Gastrocnemius medialis (tissue), 4 donors: ENCODE measurements at regions not wholly inside any gene's neighbourhood (a gene's known extent, or its start where the extent isn't known, plus 50 kb on each side); places are given as distances from the start of the nearest gene placed in this dataset.

ENCODE experiments used
- ATAC-seq, 2 donors: fragments of 150-250 bp; one replicate each; pipeline ENCODE4 v1.9.1; 2016
- DNase-seq, 2 donors: peaks; one replicate each; pipeline ENCODE4 v3.0.0-alpha.2; 2019
- H3K27ac ChIP-seq, 4 donors: fragments of 200-600 bp; sonication (generic); 1 replicate in 1 of 4; 2 replicates in 3 of 4; pipeline ENCODE4 v1.5.1; 2016 to 2018; ENCODE audit warnings: mild to moderate bottlenecking in 2 of 4, moderate library complexity in 1 of 4
- H3K27me3 ChIP-seq, 3 donors: fragments of 200-600 bp; sonication (generic) in 2 of 3; 1 replicate in 1 of 3; 2 replicates in 2 of 3; pipeline versions ENCODE4 v1.5.1 to v1.6.0; 2016 to 2019; ENCODE audit warnings: mild to moderate bottlenecking in 1 of 3, moderate library complexity in 1 of 3
- H3K36me3 ChIP-seq, 2 donors: fragments of 200-600 bp; sonication (generic) in 1 of 2; one replicate each; pipeline ENCODE4 v1.5.1; 2017 to 2018
- H3K4me1 ChIP-seq, 2 donors: fragments of 200-600 bp; sonication (generic) in 1 of 2; one replicate each; pipeline ENCODE4 v1.5.1; 2016 to 2017; ENCODE audit warnings: mild to moderate bottlenecking in 2 of 2
- H3K4me3 ChIP-seq, 4 donors: fragments of 200-600 bp; sonication (generic) in 3 of 4; 1 replicate in 1 of 4; 2 replicates in 3 of 4; pipeline ENCODE4 v1.5.1; 2016 to 2019; ENCODE audit warnings: mild to moderate bottlenecking in 2 of 4
- H3K9me3 ChIP-seq, 3 donors: fragments of 200-600 bp; sonication (generic) in 2 of 3; 1 replicate in 1 of 3; 2 replicates in 2 of 3; pipeline ENCODE4 v1.5.1; 2016 to 2019
- POLR2A ChIP-seq, 2 donors: fragments of 450-650 bp; IDR thresholded peaks; one replicate each; pipeline ENCODE4 v1.6.1; 2017; ENCODE audit warnings: antibody characterized with exemption in 2 of 2, mild to moderate bottlenecking in 2 of 2, moderate library complexity in 2 of 2
- in situ Hi-C, 4 donors: fragments of 200-750 bp; cut with MboI; loops; one replicate each; pipeline versions ENCODE4 v1.15.0 to v1.8.0; 2017; ENCODE audit warnings: low sequenced_read_pairs in 4 of 4
- intact Hi-C: fragments of 100-400 bp; cut with DNase I; formaldehyde crosslinking; loops from one replicate; pipeline ENCODE4 v1.15.1; 2023; ENCODE audit warnings: low total_unique reads
- TF ChIP-seq, protein P1 (sequence below), 5 experiments: fragments of 450-650 bp in 3 of 5; fragments of 200-600 bp in 2 of 5; sonication (generic) in 2 of 5; IDR thresholded peaks in 4 of 5; conservative IDR thresholded peaks in 1 of 5; 1 replicate in 4 of 5; 2 replicates in 1 of 5; pipeline ENCODE4 v1.5.1; 2016 to 2019; ENCODE audit warnings: antibody characterized with exemption in 5 of 5, mild to moderate bottlenecking in 3 of 5, moderate library complexity in 3 of 5

DNA sequence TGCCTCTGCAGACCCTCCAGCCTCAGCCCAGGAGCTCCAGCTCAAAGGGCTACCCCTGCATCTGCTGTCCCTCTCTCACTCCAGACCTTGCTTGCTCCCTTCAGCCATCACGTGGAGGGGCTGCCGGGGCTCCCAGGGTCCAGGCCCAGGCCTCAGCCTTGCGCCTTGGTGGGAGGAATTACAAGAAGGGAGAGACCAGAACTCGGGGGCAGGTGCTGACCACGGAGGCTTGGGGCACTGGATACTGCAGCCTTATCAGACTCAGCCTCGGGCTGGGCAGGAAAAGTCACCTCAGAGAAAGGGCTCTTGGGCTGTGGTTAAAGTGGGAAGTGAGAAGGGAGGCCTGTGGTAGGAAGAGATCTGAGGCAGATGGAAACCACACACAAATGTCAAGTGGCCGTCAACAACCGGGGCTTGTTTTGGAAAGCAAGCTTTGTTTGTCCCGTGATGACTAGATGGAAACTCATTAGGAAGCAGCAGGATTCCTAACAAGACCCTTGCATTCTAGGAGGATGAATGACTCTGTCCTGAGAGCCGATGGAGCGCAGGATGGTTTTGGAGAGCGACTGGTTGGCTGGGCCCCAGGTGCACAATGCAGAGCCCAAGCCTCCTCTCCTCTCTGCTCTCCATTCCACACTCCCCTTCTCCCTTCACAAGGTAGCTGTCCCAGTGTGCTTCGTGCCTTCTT, 1321.7 kb downstream of the TBC1D22A start:
- TF ChIP-seq POLR2A (IDR thresholded peaks at IDR 0.05): no peak
- TF ChIP-seq, protein P1, sequence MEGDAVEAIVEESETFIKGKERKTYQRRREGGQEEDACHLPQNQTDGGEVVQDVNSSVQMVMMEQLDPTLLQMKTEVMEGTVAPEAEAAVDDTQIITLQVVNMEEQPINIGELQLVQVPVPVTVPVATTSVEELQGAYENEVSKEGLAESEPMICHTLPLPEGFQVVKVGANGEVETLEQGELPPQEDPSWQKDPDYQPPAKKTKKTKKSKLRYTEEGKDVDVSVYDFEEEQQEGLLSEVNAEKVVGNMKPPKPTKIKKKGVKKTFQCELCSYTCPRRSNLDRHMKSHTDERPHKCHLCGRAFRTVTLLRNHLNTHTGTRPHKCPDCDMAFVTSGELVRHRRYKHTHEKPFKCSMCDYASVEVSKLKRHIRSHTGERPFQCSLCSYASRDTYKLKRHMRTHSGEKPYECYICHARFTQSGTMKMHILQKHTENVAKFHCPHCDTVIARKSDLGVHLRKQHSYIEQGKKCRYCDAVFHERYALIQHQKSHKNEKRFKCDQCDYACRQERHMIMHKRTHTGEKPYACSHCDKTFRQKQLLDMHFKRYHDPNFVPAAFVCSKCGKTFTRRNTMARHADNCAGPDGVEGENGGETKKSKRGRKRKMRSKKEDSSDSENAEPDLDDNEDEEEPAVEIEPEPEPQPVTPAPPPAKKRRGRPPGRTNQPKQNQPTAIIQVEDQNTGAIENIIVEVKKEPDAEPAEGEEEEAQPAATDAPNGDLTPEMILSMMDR (IDR thresholded peaks at IDR 0.05 in 4 of 5, conservative IDR thresholded peaks at IDR 0.05 in 1 of 5): no peak
- no peaks in the 10 kb centered on the region for H3K4me1 ChIP-seq
- H3K27ac ChIP-seq: no peak overlapping the region
- in situ Hi-C loops: no loop called here
- no peaks in the 10 kb centered on the region for H3K9me3 ChIP-seq
- H3K27me3 ChIP-seq: no peaks in the 10 kb centered on the region
- intact Hi-C loops: no loop called here
- no peak for ATAC-seq
- H3K4me3 ChIP-seq: no peak overlapping the region
- DNase-seq: no peak
- H3K36me3 ChIP-seq: no peaks in the 10 kb centered on the region

DNA sequence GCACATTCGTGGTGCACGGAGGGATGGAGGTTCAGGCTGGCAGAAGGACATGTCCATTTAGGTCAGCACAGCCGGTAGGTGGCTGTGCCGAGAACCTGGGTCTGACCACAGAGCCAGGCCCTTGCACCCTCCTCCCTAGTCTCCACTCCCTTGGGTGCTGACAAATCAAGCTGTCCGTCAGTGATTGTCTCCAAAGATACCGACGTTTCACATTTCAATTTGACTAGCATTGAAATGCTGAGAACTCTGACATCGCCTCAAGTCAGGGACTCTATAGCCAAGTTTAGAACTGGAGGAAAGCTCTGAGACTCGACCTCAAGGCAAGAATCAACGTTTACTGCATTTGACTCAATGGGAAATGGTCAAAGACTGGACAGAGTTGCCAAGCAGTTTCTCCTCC, 1321.1 kb downstream of the TBC1D22A start:
- no peaks in the 10 kb centered on the region for H3K4me1 ChIP-seq
- no peaks in the 10 kb centered on the region for H3K27me3 ChIP-seq
- H3K36me3 ChIP-seq: no peaks in the 10 kb centered on the region
- no peak overlapping the region for H3K27ac ChIP-seq
- no peak for ATAC-seq
- TF ChIP-seq POLR2A (IDR thresholded peaks at IDR 0.05): no peak
- TF ChIP-seq, protein P1 (IDR thresholded peaks at IDR 0.05 in 4 of 5, conservative IDR thresholded peaks at IDR 0.05 in 1 of 5): no peak
- no peaks in the 10 kb centered on the region for H3K9me3 ChIP-seq
- no peak overlapping the region for H3K4me3 ChIP-seq
- intact Hi-C loops: no loop called here
- in situ Hi-C loops: no loop called here
- DNase-seq: no peak

DNA sequence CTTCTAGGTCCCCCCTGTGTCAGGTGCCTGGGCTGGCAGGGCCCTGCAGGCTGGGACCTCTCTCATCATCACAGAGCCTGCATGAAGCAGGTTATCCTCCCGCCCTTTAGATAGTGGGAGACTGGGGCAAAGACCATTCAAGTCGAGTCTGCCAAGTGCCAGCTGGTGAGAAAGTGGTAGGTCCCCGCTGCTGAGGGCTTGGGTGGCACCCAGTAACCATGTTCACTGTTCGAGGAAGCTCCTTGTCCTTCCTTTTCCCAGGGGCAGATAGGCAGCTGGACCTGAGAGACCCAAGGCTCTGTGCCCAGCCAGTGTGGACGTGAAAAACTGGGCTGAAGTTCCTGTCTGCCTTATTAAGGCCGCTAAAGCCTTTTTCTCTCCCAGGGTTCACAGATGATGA, 1319.8 kb downstream of the TBC1D22A start:
- no peak overlapping the region for H3K27ac ChIP-seq
- no peaks in the 10 kb centered on the region for H3K27me3 ChIP-seq
- H3K36me3 ChIP-seq: no peaks in the 10 kb centered on the region
- no peak for DNase-seq
- H3K4me3 ChIP-seq: no peak overlapping the region
- intact Hi-C loops (no loop called here), in situ Hi-C loops (no loop called here)
- ATAC-seq: no peak
- no peaks in the 10 kb centered on the region for H3K4me1 ChIP-seq
- TF ChIP-seq POLR2A (IDR thresholded peaks at IDR 0.05): no peak
- TF ChIP-seq, protein P1 (IDR thresholded peaks at IDR 0.05 in 4 of 5, conservative IDR thresholded peaks at IDR 0.05 in 1 of 5): no peak
- no peaks in the 10 kb centered on the region for H3K9me3 ChIP-seq

DNA sequence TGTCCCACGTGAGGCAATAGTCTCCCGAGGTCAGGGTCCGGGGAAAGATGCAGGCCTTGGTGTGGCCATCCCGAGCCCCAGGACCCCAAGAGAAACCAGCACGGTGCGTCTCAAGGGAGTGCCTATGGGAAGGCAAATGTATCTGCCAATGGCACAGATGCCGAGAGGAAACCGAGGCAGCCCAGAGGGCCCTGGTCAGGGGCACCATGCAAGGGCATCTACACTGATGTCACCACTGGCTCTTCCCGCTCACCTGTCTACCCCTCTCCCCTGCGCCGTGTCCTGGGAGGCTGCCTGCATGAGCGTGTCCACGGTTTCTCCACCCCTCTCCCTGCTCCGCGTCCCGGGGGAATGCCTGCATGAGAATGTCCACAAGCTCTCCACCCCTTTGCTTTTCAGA, 1318.8 kb downstream of the TBC1D22A start:
- Histone ChIP-seq H3K27me3 (no peaks in the 10 kb centered on the region), H3K36me3 (no peaks in the 10 kb centered on the region), H3K9me3 (no peaks in the 10 kb centered on the region), H3K4me1 (no peaks in the 10 kb centered on the region), H3K4me3 (no peak overlapping the region), H3K27ac (no peak overlapping the region)
- TF ChIP-seq, protein P1 (IDR thresholded peaks at IDR 0.05 in 4 of 5, conservative IDR thresholded peaks at IDR 0.05 in 1 of 5): no peak
- TF ChIP-seq POLR2A (IDR thresholded peaks at IDR 0.05): no peak
- intact Hi-C loops: no loop called here
- no peak for ATAC-seq
- no peak for DNase-seq
- in situ Hi-C loops: no loop called here
